Pancreas (tissue), 10 donors: ENCODE measurements at regions not wholly inside any gene's neighbourhood (a gene's known extent, or its start where the extent isn't known, plus 50 kb on each side); places are given as distances from the start of the nearest gene placed in this dataset.

Source experiments
- ATAC-seq, 4 donors: fragments of 200-7000 bp; cut with Tn5 transposase; one replicate each; pipeline versions ENCODE4 v1.8.0 to v1.9.1; 2020; ENCODE audit warnings: mild to moderate bottlenecking in 4 of 4, moderate library complexity in 4 of 4
- DNase-seq, 6 donors: peaks; one replicate each; pipeline ENCODE4 v3.0.0-alpha.2; 2020
- FAIRE-seq: peaks from 2 replicates; lab custom pipeline; 2012; peaks lifted over from hg19 to GRCh38; lab: Jason Lieb, UNC
- H3K27ac ChIP-seq, 4 donors: fragments of 200-600 bp; sonication (generic); 1 replicate in 3 of 4; 2 replicates in 1 of 4; pipeline versions ENCODE4 v1.5.0 to v1.8.0; 2020
- H3K27me3 ChIP-seq, 4 donors: fragments of 200-600 bp; one replicate each; pipeline ENCODE4 v1.8.0; 2021
- H3K36me3 ChIP-seq, 3 donors: fragments of 200-600 bp; sonication (generic) in 1 of 3; one replicate each; pipeline versions ENCODE4 v1.5.0 to v1.8.0; 2020 to 2021
- H3K4me1 ChIP-seq, 3 donors: fragments of 200-600 bp; one replicate each; pipeline ENCODE4 v1.8.0; 2021
- H3K4me3 ChIP-seq, 4 donors: fragments of 200-600 bp; sonication (generic) in 2 of 4; one replicate each; pipeline versions ENCODE4 v1.5.0 to v1.8.0; 2020 to 2021
- H3K9me3 ChIP-seq, 4 donors: fragments of 200-600 bp; one replicate each; pipeline ENCODE4 v1.8.0; 2021
- WGBS, 2 donors: extraction: QIAGEN DNeasy Blood & Tissue Kit; methylation state at CpG; one replicate each; pipeline ENCODE4 v1.1.7; 2013; 5-methylcytosine and 5-hydroxymethylcytosine counted together
- intact Hi-C, 3 donors: fragments of 100-400 bp; cut with DNase I; formaldehyde crosslinking; loops; one replicate each; pipeline versions ENCODE4 v1.11.1 to v1.14.2; 2022
- TF ChIP-seq, protein P1 (sequence below), 4 donors: fragments of 200-600 bp; sonication (generic) in 3 of 4; IDR thresholded peaks; one replicate each; pipeline versions ENCODE4 v1.5.0 to v1.8.0; 2021; ENCODE audit warnings: antibody characterized with exemption in 4 of 4
- donor health status: healthy with polysubstance abuse.
- donor health status: DM: no; HTN: no; CAD: no; lungs with moderate emphysema.
- donor health status: DM: no; HTN: no; CAD: no.
- donor health status: control.
- donor health status: control.
- donor health status: Bipolar disorder and iron deficiency.
- donor health status: DM: yes; HTN: yes; CAD: no.
- donor health status: DM: no; HTN: no; CAD: no.
- donor health status: DM: no; HTN: no; CAD: no.
- donor health status: DM: yes; HTN: yes; CAD: no.

GRCh38 chr1:5341471-5341870, 650.8 kb downstream of the NPHP4 start:
- no peak for FAIRE-seq
- WGBS, 2 donors: 49 to 52% methylated on average over 3 of the region's 3 CpGs
- no peaks in the 10 kb centered on the region for H3K27me3 ChIP-seq
- DNase-seq: no peak
- intact Hi-C loops: no loop called here
- no peak overlapping the region for H3K27ac ChIP-seq
- H3K4me3 ChIP-seq: no peak overlapping the region
- no peaks in the 10 kb centered on the region for H3K4me1 ChIP-seq
- ATAC-seq: no peak
- H3K36me3 ChIP-seq: no peaks in the 10 kb centered on the region
- no peaks in the 10 kb centered on the region for H3K9me3 ChIP-seq
- TF ChIP-seq, protein P1, sequence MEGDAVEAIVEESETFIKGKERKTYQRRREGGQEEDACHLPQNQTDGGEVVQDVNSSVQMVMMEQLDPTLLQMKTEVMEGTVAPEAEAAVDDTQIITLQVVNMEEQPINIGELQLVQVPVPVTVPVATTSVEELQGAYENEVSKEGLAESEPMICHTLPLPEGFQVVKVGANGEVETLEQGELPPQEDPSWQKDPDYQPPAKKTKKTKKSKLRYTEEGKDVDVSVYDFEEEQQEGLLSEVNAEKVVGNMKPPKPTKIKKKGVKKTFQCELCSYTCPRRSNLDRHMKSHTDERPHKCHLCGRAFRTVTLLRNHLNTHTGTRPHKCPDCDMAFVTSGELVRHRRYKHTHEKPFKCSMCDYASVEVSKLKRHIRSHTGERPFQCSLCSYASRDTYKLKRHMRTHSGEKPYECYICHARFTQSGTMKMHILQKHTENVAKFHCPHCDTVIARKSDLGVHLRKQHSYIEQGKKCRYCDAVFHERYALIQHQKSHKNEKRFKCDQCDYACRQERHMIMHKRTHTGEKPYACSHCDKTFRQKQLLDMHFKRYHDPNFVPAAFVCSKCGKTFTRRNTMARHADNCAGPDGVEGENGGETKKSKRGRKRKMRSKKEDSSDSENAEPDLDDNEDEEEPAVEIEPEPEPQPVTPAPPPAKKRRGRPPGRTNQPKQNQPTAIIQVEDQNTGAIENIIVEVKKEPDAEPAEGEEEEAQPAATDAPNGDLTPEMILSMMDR (IDR thresholded peaks at IDR 0.05): no peak

DNA sequence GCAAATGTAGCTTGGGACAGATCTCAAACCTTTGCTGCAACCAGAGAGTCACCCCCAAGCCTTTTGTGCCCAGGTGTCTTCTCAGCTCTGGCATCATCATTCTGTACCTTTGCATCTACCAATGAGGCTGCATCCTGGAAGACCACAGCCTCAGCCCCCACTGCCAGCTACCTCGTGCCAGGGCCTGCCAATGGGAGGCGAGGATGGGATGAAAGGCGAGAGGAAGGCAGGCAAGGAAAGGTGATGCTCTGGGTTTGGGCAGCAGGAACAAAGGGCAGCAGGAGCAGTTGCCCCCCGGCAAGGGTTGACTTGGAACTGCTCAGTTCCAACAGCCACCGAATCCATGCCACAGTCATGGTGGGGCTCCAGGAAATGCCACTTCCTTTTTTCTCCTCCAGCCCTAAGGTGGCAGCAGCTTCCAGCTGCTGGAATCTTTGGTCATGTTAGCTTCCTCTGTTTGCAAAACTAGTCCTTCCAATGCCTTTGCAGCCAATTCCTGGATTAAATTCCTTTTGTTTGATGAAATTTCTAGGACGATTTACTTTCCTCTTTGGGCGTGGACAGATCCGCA, 651.6 kb downstream of the NPHP4 start:
- intact Hi-C loops: no loop called here
- no peak for DNase-seq
- ATAC-seq: no peak
- Histone ChIP-seq H3K27me3 (no peaks in the 10 kb centered on the region), H3K4me1 (no peaks in the 10 kb centered on the region), H3K4me3 (no peak overlapping the region), H3K9me3 (no peaks in the 10 kb centered on the region), H3K27ac (no peak overlapping the region), H3K36me3 (no peaks in the 10 kb centered on the region)
- TF ChIP-seq, protein P1 (IDR thresholded peaks at IDR 0.05): no peak
- no peak for FAIRE-seq
- whole genome bisulfite sequencing, 2 donors: 59 to 76% methylated on average over 8 of the region's 8 CpGs

DNA sequence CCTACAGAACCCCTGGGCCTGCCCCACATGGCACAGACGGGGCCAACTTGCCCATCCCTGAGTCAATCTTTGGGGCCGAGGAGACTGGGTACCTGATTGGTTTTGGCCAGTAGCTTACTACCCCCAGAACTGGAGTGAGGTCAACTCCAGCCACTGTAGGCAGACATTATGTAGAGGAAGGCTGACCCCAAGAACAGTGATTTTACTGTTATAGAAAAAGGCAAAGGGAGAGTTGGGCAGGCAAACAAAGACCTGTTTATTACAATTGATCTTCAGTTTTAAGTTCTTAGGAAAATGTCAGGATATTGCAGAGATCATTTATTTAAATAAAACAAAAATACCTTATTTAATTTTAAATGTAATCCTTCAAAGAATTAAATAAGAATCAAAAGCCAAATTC, 653.8 kb downstream of the NPHP4 start:
- no peaks in the 10 kb centered on the region for H3K9me3 ChIP-seq
- WGBS, 2 donors: 56 to 81% methylated on average over 2 of the region's 2 CpGs
- ATAC-seq: no peak
- H3K27ac ChIP-seq: no peak overlapping the region
- DNase-seq: no peak
- FAIRE-seq: no peak
- no peaks in the 10 kb centered on the region for H3K27me3 ChIP-seq
- H3K4me1 ChIP-seq: no peaks in the 10 kb centered on the region
- no peak overlapping the region for H3K4me3 ChIP-seq
- intact Hi-C loops: no loop called here
- no peaks in the 10 kb centered on the region for H3K36me3 ChIP-seq
- TF ChIP-seq, protein P1 (IDR thresholded peaks at IDR 0.05): no peak

DNA sequence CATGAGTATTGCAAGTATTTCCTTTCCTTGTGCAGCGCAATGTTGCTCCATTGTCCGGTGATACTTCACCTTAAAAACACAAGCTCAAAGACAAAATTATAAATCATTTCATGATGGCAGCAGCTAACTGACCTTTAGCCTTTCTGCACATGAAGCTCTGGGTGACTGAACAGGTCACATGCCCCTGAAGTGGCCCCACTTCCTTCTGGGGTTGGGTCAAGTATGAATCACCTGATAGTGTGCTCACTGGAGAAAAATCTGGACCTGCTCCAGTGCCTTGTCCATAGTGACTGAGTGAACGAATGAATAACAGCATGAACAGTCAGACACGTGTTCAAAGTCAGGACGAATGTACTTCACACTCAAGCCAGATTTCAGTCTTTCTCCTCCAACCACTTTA, 658.9 kb downstream of the NPHP4 start:
- Histone ChIP-seq H3K36me3 (no peaks in the 10 kb centered on the region), H3K4me1 (no peaks in the 10 kb centered on the region), H3K4me3 (no peak overlapping the region), H3K27ac (no peak overlapping the region), H3K9me3 (no peaks in the 10 kb centered on the region), H3K27me3 (no peaks in the 10 kb centered on the region)
- TF ChIP-seq, protein P1 (IDR thresholded peaks at IDR 0.05): no peak
- 32 to 36% methylated on average over 5 of the region's 5 CpGs for WGBS, 2 donors
- peak in 3 of 4 donors; percentile 67 to 69 (median 68) for ATAC-seq
- FAIRE-seq: no peak
- intact Hi-C loops: no loop called here
- DNase-seq: peak in 2 of 6 donors; percentile 3 to 41

DNA sequence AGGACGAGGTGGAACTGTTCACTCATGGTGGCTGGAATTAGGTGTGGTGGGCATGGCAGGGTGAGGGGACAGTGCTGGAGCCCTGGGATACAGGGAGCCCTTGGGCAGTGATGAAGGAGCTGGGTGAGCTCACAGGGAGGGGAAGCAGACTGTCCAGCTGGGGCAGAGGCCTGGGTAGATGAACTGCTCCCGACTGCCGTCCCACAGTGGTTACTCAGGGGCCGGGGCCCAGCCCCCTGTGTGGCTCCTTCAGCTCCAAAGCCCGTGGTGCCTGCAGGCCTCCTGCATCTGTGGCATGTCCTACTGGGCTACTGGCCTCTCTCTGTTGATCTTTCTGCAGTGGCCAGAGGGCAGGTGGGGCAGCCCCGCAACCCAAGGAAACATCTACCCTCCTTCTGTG, 661.1 kb downstream of the NPHP4 start:
- Histone ChIP-seq H3K36me3 (no peaks in the 10 kb centered on the region), H3K9me3 (no peaks in the 10 kb centered on the region), H3K27me3 (no peaks in the 10 kb centered on the region), H3K27ac (no peak overlapping the region), H3K4me1 (no peaks in the 10 kb centered on the region), H3K4me3 (no peak overlapping the region)
- FAIRE-seq: no peak
- no peak for DNase-seq
- intact Hi-C loops: no loop called here
- ATAC-seq: no peak
- TF ChIP-seq, protein P1 (IDR thresholded peaks at IDR 0.05): no peak
- WGBS, 2 donors: 59 to 66% methylated on average over 6 of the region's 6 CpGs
